ENCODE measurements at regions not wholly inside any gene's neighbourhood (a gene's known extent, or its start where the extent isn't known, plus 50 kb on each side); places are given as distances from the start of the nearest gene placed in this dataset.

DNA sequence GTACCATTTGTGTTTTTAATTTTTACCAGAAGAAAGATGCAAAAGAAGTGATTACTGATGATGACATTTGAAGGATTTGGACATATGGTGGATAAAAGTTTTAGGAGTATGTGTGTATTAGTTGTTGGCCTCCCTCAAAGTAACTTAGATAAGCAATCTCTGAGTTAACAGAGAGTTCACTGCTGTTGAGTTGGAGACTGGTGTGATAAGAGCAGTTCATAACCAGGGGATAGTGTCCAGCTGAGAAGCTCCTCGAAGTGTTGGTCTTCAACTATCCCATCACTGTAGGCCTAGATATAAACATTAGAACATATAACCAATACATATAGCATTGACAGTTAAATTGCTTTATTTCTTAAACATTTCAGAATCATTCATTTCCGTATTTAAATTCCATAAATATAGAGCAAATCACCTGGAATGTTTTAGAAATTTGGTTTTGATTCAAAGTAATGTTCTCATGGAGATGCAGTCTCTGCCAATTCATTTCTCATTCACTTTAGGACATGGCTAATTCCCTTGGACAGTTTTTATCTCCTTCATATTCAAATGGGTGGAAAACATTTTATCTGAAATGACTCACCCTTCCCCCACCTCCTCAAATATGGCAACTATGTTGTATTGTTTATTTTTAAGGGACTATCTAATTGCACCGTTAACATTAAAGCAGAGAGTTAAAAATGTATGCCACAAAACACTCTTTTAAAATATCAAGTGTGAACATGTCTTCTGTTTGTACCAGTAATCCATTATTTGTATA lies 136.8 kb upstream of the SLC4A4 start:
- no peak for TF ChIP-seq CTCF (IDR thresholded peaks at IDR 0.05)
- TF ChIP-seq TEAD4 (CRISPR knock-in tag; IDR thresholded peaks at IDR 0.05) = no peak
- no peak for TF ChIP-seq ESRRA (CRISPR knock-in tag; IDR thresholded peaks at IDR 0.05; ENCODE audit: borderline replicate concordance)
- no peak for TF ChIP-seq E2F4 (CRISPR knock-in tag; IDR thresholded peaks at IDR 0.05; ENCODE audit: borderline replicate concordance, low read depth)
- TF ChIP-seq JUN (CRISPR knock-in tag; IDR thresholded peaks at IDR 0.05) = no peak
- TF ChIP-seq PRDM15 (CRISPR knock-in tag; IDR thresholded peaks at IDR 0.05) = no peak
- TF ChIP-seq, protein P1, sequence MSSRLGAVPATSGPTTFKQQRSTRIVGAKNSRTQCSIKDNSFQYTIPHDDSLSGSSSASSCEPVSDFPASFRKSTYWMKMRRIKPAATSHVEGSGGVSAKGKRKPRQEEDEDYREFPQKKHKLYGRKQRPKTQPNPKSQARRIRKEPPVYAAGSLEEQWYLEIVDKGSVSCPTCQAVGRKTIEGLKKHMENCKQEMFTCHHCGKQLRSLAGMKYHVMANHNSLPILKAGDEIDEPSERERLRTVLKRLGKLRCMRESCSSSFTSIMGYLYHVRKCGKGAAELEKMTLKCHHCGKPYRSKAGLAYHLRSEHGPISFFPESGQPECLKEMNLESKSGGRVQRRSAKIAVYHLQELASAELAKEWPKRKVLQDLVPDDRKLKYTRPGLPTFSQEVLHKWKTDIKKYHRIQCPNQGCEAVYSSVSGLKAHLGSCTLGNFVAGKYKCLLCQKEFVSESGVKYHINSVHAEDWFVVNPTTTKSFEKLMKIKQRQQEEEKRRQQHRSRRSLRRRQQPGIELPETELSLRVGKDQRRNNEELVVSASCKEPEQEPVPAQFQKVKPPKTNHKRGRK (CRISPR knock-in tag; IDR thresholded peaks at IDR 0.05; ENCODE audit: borderline replicate concordance) = no peak
